ENCODE measurements at regions not wholly inside any gene's neighbourhood (a gene's known extent, or its start where the extent isn't known, plus 50 kb on each side); places are given as distances from the start of the nearest gene placed in this dataset.

GRCh38 chr12:124098101-124098757 lies 125.2 kb downstream of the ZNF664 start:
- TF ChIP-seq, protein P1, sequence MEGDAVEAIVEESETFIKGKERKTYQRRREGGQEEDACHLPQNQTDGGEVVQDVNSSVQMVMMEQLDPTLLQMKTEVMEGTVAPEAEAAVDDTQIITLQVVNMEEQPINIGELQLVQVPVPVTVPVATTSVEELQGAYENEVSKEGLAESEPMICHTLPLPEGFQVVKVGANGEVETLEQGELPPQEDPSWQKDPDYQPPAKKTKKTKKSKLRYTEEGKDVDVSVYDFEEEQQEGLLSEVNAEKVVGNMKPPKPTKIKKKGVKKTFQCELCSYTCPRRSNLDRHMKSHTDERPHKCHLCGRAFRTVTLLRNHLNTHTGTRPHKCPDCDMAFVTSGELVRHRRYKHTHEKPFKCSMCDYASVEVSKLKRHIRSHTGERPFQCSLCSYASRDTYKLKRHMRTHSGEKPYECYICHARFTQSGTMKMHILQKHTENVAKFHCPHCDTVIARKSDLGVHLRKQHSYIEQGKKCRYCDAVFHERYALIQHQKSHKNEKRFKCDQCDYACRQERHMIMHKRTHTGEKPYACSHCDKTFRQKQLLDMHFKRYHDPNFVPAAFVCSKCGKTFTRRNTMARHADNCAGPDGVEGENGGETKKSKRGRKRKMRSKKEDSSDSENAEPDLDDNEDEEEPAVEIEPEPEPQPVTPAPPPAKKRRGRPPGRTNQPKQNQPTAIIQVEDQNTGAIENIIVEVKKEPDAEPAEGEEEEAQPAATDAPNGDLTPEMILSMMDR (conservative IDR thresholded peaks at IDR 0.05), result no peak
- TF ChIP-seq ZFX (IDR thresholded peaks at IDR 0.05), result no peak
